Mesenchymal stem cell (in vitro differentiated cells and primary cell): ENCODE measurements at regions not wholly inside any gene's neighbourhood (a gene's known extent, or its start where the extent isn't known, plus 50 kb on each side); places are given as distances from the start of the nearest gene placed in this dataset.

Experiments used
- DNase-seq: peaks from one replicate; pipeline ENCODE4 v3.0.0-alpha.2; 2013
- H2AFZ ChIP-seq: one replicate; pipeline ENCODE4 v1.6.1; 2013; ENCODE audit warnings: low read depth, mild to moderate bottlenecking, control low read depth, inconsistent platforms, low read length, moderate library complexity
- H2AK5ac ChIP-seq: 2 replicates; pipeline ENCODE4 v1.6.1; 2013; ENCODE audit warnings: low read length, moderate library complexity, mild to moderate bottlenecking, inconsistent platforms; ENCODE audit not compliant: severe bottlenecking
- H2BK120ac ChIP-seq: one replicate; pipeline ENCODE4 v1.6.1; 2013; ENCODE audit warnings: low read depth, mild to moderate bottlenecking, inconsistent platforms, low read length, moderate library complexity
- H2BK12ac ChIP-seq, 2 experiments: one replicate each; pipeline ENCODE4 v1.6.1; 2013; ENCODE audit warnings: inconsistent platforms in 2 of 2, low read length in 2 of 2, mild to moderate bottlenecking in 2 of 2, moderate library complexity in 2 of 2, control low read depth in 1 of 2
- H2BK15ac ChIP-seq: one replicate; pipeline ENCODE4 v1.6.1; 2013; ENCODE audit warnings: mild to moderate bottlenecking, low read depth, inconsistent platforms; ENCODE audit not compliant: poor library complexity, severe bottlenecking
- H2BK5ac ChIP-seq: 2 replicates; pipeline ENCODE4 v1.6.1; 2013; ENCODE audit warnings: low read depth, mild to moderate bottlenecking, low read length, control low read depth, inconsistent platforms; ENCODE audit not compliant: poor library complexity, severe bottlenecking
- H3K14ac ChIP-seq, 2 experiments: one replicate each; pipeline ENCODE4 v1.6.1; 2013; ENCODE audit warnings: inconsistent platforms in 2 of 2, low read length in 2 of 2, control low read depth in 1 of 2, mild to moderate bottlenecking in 1 of 2, moderate library complexity in 1 of 2
- H3K18ac ChIP-seq, 2 experiments: one replicate each; pipeline ENCODE4 v1.6.1; 2013; ENCODE audit warnings: inconsistent platforms in 2 of 2, low read length in 2 of 2, control low read depth in 1 of 2, low read depth in 1 of 2, mild to moderate bottlenecking in 1 of 2
- H3K23ac ChIP-seq, 2 experiments: one replicate each; pipeline ENCODE4 v1.6.1; 2013; ENCODE audit warnings: inconsistent platforms in 2 of 2, low read length in 2 of 2, mild to moderate bottlenecking in 2 of 2, moderate library complexity in 2 of 2, control low read depth in 1 of 2
- H3K27ac ChIP-seq: 2 replicates; pipeline ENCODE4 v1.5.1; 2013; ENCODE audit warnings: mild to moderate bottlenecking, moderate library complexity, low read length, control low read depth, inconsistent platforms; ENCODE audit not compliant: poor library complexity, severe bottlenecking
- H3K27me3 ChIP-seq, 2 experiments: 2 replicates each; pipeline versions ENCODE4 v1.6.1 to v1.7.0; 2013; ENCODE audit warnings: low read length in 2 of 2, mild to moderate bottlenecking in 2 of 2, moderate library complexity in 2 of 2, control low read depth in 1 of 2, inconsistent platforms in 1 of 2; ENCODE audit not compliant: control insufficient read depth in 1 of 2, insufficient read depth in 1 of 2
- H3K36me3 ChIP-seq, 2 experiments: 2 replicates each; pipeline versions ENCODE4 v1.6.1 to v1.7.0; 2013; ENCODE audit warnings: low read length in 2 of 2, control low read depth in 1 of 2, inconsistent platforms in 1 of 2, low read depth in 1 of 2, mild to moderate bottlenecking in 1 of 2; ENCODE audit not compliant: insufficient read depth in 2 of 2, control insufficient read depth in 1 of 2
- H3K4ac ChIP-seq, 2 experiments: one replicate each; pipeline ENCODE4 v1.6.1; 2013; ENCODE audit warnings: inconsistent platforms in 2 of 2, low read length in 2 of 2, mild to moderate bottlenecking in 2 of 2, moderate library complexity in 2 of 2, control low read depth in 1 of 2, low read depth in 1 of 2
- H3K4me1 ChIP-seq: 2 replicates; pipeline ENCODE4 v1.6.1; 2013; ENCODE audit warnings: low read depth, low read length, control low read depth; ENCODE audit not compliant: control insufficient read depth, insufficient read depth
- H3K4me2 ChIP-seq: 2 replicates; pipeline ENCODE4 v1.6.1; 2013; ENCODE audit warnings: low read length, mild to moderate bottlenecking, inconsistent platforms; ENCODE audit not compliant: poor library complexity, severe bottlenecking
- H3K4me3 ChIP-seq, 2 experiments: 2 replicates each; pipeline versions ENCODE4 v1.5.1 to v1.7.0; 2013; ENCODE audit warnings: low read length in 2 of 2, mild to moderate bottlenecking in 2 of 2, control low read depth in 1 of 2, low read depth in 1 of 2; ENCODE audit not compliant: insufficient read depth in 1 of 2
- H3K79me1 ChIP-seq: replicated peaks from 2 replicates; pipeline ENCODE4 v1.6.1; 2013; ENCODE audit warnings: mild to moderate bottlenecking, control low read depth, low read length, inconsistent platforms; ENCODE audit not compliant: poor library complexity, severe bottlenecking
- H3K9ac ChIP-seq: 2 replicates; pipeline ENCODE4 v1.7.0; 2013; ENCODE audit warnings: mild to moderate bottlenecking, low read length, moderate library complexity
- H3K9me3 ChIP-seq: 2 replicates; pipeline ENCODE4 v1.7.0; 2013; ENCODE audit warnings: mild to moderate bottlenecking, low read length; ENCODE audit not compliant: control insufficient read depth
- H4K8ac ChIP-seq: one replicate; pipeline ENCODE4 v1.6.1; 2013; ENCODE audit warnings: inconsistent platforms, mild to moderate bottlenecking, low read length, moderate library complexity
- H4K91ac ChIP-seq: one replicate; pipeline ENCODE4 v1.6.1; 2013; ENCODE audit warnings: mild to moderate bottlenecking, low read length, inconsistent platforms
- WGBS: methylation state at CpG from one replicate; pipeline ENCODE4 v1.1.7; 2013; ENCODE audit warnings: mixed read lengths; 5-methylcytosine and 5-hydroxymethylcytosine counted together

DNA sequence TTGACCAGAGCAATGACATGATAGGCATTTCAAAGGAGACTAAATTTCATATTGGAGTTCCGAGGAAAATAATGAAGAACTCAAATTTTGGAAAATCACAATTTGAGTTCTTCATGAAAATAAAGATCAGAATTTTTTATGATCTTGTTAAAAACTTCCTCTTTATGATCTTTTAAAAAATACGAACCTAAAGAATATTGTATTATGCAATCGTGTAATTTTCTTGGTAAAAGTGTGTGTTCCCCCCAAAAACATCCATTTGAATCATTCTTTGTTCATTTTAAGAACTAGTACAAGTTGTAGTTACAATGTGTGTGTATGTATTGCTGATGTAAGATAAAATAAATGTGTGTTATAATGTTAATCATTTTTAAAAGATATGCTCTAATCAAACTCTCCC, 79.3 kb upstream of the PDK4 start:
- Histone ChIP-seq H3K36me3 (no peaks in the 10 kb centered on the region), H2BK12ac (no peak overlapping the region), H3K14ac (no peak overlapping the region), H3K4ac (no peak overlapping the region), H3K23ac (no peak overlapping the region), H3K27me3 (no peaks in the 10 kb centered on the region), H3K4me1 (no peaks in the 10 kb centered on the region), H3K9ac (no peak overlapping the region), H3K79me1 (no peaks in the 10 kb centered on the region), H3K4me3 (no peak overlapping the region), H2BK5ac (no peak overlapping the region), H3K9me3 (no peaks in the 10 kb centered on the region), H4K8ac (no peak overlapping the region), H2BK120ac (no peak overlapping the region), H3K4me2 (no peak overlapping the region), H3K18ac (no peak overlapping the region), H2AK5ac (no peak overlapping the region), H2BK15ac (no peak overlapping the region), H4K91ac (no peak overlapping the region), H3K27ac (no peak overlapping the region), H2AFZ (no peak overlapping the region)
- WGBS = no CpG with 5 or more reads among the region's 3 CpGs
- no peak for DNase-seq

- Histone ChIP-seq H2AK5ac (no peak overlapping the region), H2BK15ac (no peak overlapping the region), H2AFZ (no peak overlapping the region), H3K18ac (no peak overlapping the region), H3K4me2 (no peak overlapping the region), H3K79me1 (no peaks in the 10 kb centered on the region), H3K4ac (no peak overlapping the region), H3K9ac (no peak overlapping the region), H3K4me3 (no peak overlapping the region), H3K27me3 (no peaks in the 10 kb centered on the region), H3K36me3 (no peaks in the 10 kb centered on the region), H2BK120ac (no peak overlapping the region), H3K9me3 (no peaks in the 10 kb centered on the region), H4K91ac (no peak overlapping the region), H3K4me1 (no peaks in the 10 kb centered on the region), H3K27ac (no peak overlapping the region), H3K23ac (no peak overlapping the region), H3K14ac (no peak overlapping the region), H2BK5ac (no peak overlapping the region), H4K8ac (no peak overlapping the region), H2BK12ac (no peak overlapping the region)
- WGBS = 87% methylated on average over 6 of the region's 6 CpGs
- DNase-seq = no peak
These were observed 78.7 kb upstream of the PDK4 start for GRCh38 chr7:95675016-95675415.

- H3K14ac ChIP-seq = no peak overlapping the region
- no peak overlapping the region for H2AFZ ChIP-seq
- no peak overlapping the region for H4K91ac ChIP-seq
- WGBS = no CpG with 5 or more reads among the region's 3 CpGs
- no peak overlapping the region for H4K8ac ChIP-seq
- H3K27me3 ChIP-seq = no peaks in the 10 kb centered on the region
- no peak overlapping the region for H2AK5ac ChIP-seq
- H2BK15ac ChIP-seq = no peak overlapping the region
- no peak overlapping the region for H3K4me2 ChIP-seq
- H2BK5ac ChIP-seq = no peak overlapping the region
- H3K27ac ChIP-seq = no peak overlapping the region
- DNase-seq = no peak
- H2BK120ac ChIP-seq = no peak overlapping the region
- H3K4ac ChIP-seq = no peak overlapping the region
- H3K79me1 ChIP-seq = no peaks in the 10 kb centered on the region
- H2BK12ac ChIP-seq = no peak overlapping the region
- no peaks in the 10 kb centered on the region for H3K9me3 ChIP-seq
- no peaks in the 10 kb centered on the region for H3K36me3 ChIP-seq
- no peaks in the 10 kb centered on the region for H3K4me1 ChIP-seq
- no peak overlapping the region for H3K9ac ChIP-seq
- no peak overlapping the region for H3K23ac ChIP-seq
- no peak overlapping the region for H3K4me3 ChIP-seq
- H3K18ac ChIP-seq = no peak overlapping the region
These were observed 77.8 kb upstream of the PDK4 start for GRCh38 chr7:95674101-95674500.

GRCh38 chr7:95672434-95672833, 76.1 kb upstream of the PDK4 start:
- Histone ChIP-seq H2AK5ac (no peak overlapping the region), H3K79me1 (no peaks in the 10 kb centered on the region), H2BK120ac (no peak overlapping the region), H2BK12ac (no peak overlapping the region), H3K18ac (no peak overlapping the region), H3K14ac (no peak overlapping the region), H3K36me3 (no peaks in the 10 kb centered on the region), H3K9ac (no peak overlapping the region), H3K4me1 (no peaks in the 10 kb centered on the region), H3K9me3 (no peaks in the 10 kb centered on the region), H4K91ac (no peak overlapping the region), H3K4me2 (no peak overlapping the region), H3K27ac (no peak overlapping the region), H3K4me3 (no peak overlapping the region), H2AFZ (no peak overlapping the region), H3K27me3 (no peaks in the 10 kb centered on the region), H2BK15ac (no peak overlapping the region), H3K4ac (no peak overlapping the region), H2BK5ac (no peak overlapping the region), H4K8ac (no peak overlapping the region), H3K23ac (no peak overlapping the region)
- DNase-seq = no peak
- WGBS = 96% methylated on average over 2 of the region's 2 CpGs
